GM12873 (cell line): ENCODE measurements at regions not wholly inside any gene's neighbourhood (a gene's known extent, or its start where the extent isn't known, plus 50 kb on each side); places are given as distances from the start of the nearest gene placed in this dataset.

Experiments used
- CTCF ChIP-seq: IDR thresholded peaks from 2 replicates; pipeline ENCODE4 v1.5.1; 2012; ENCODE audit warnings: low read depth, mild to moderate bottlenecking, moderate library complexity, low read length, control low read depth; ENCODE audit not compliant: insufficient read depth; ENCODE audit errors: missing control alignments

- no peak for TF ChIP-seq CTCF
Observed at GRCh38 chr3:73212683-73213082, 151.2 kb downstream of the EBLN2 start.

- no peak for TF ChIP-seq CTCF
Observed at GRCh38 chr3:73213896-73214295, 152.4 kb downstream of the EBLN2 start.

GRCh38 chr3:73214846-73215245, 153.4 kb downstream of the EBLN2 start:
- no peak for TF ChIP-seq CTCF

- TF ChIP-seq CTCF, result no peak
Observed at GRCh38 chr3:73215281-73215680, 153.8 kb downstream of the EBLN2 start.

GRCh38 chr3:73215901-73216300, 154.4 kb downstream of the EBLN2 start:
- no peak for TF ChIP-seq CTCF

GRCh38 chr3:73216310-73216709, 154.9 kb downstream of the EBLN2 start:
- TF ChIP-seq CTCF, result no peak

- TF ChIP-seq CTCF, result no peak
Observed at GRCh38 chr3:73222126-73222525, 160.7 kb downstream of the EBLN2 start.
